ENCODE measurements at regions not wholly inside any gene's neighbourhood (a gene's known extent, or its start where the extent isn't known, plus 50 kb on each side); places are given as distances from the start of the nearest gene placed in this dataset.

DNA sequence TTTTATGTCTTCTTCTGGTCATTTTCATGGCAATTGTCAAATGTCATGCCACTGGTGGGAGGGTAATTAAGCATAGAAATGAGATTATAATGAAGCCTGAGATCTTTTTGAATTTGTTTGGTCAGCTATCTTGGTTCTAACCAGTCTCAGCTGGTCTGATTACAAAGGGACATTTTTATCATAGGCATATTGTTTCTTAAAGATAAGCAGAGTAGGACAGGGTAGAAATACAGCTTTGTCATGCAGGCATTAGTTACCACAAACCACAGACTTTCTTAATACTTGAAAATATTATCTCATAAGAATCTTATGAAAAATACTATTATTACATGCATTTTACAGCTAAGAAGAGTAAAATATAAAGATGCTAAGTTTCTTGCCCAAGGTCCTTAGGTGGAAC is 1761.5 kb downstream of the PCDH9 start:
- no peak overlapping the region for H3K27ac ChIP-seq (ENCODE audit: low read length)
- H3K36me3 ChIP-seq (ENCODE audit: control insufficient read depth, insufficient read depth, low read length) = no peaks in the 10 kb centered on the region
- H3K4me1 ChIP-seq (ENCODE audit: control insufficient read depth, insufficient read depth, low read length) = no peaks in the 10 kb centered on the region
- H3K4me3 ChIP-seq (ENCODE audit: low read length) = no peak overlapping the region
- H3K9me3 ChIP-seq (ENCODE audit: control insufficient read depth, low read depth, low read length) = no peaks in the 10 kb centered on the region
- H3K27me3 ChIP-seq (ENCODE audit: control insufficient read depth, insufficient read depth, low read length) = no peaks in the 10 kb centered on the region
- no peak for DNase-seq

GRCh38 chr13:65461590-65461989 is 1768.5 kb downstream of the PCDH9 start:
- WGBS (ENCODE audit: insufficient coverage, low lambda C conversion rate) = 100% methylated on average over 1 of the region's 6 CpGs
- no peak for DNase-seq
- no peak overlapping the region for H3K27ac ChIP-seq (ENCODE audit: low read length)
- no peaks in the 10 kb centered on the region for H3K4me1 ChIP-seq (ENCODE audit: control insufficient read depth, insufficient read depth, low read length)
- no peaks in the 10 kb centered on the region for H3K36me3 ChIP-seq (ENCODE audit: control insufficient read depth, insufficient read depth, low read length)
- H3K4me3 ChIP-seq (ENCODE audit: low read length) = no peak overlapping the region
- H3K9me3 ChIP-seq (ENCODE audit: control insufficient read depth, low read depth, low read length) = no peaks in the 10 kb centered on the region
- no peaks in the 10 kb centered on the region for H3K27me3 ChIP-seq (ENCODE audit: control insufficient read depth, insufficient read depth, low read length)

- Histone ChIP-seq H3K4me3 (ENCODE audit: low read length) (no peak overlapping the region), H3K9me3 (ENCODE audit: control insufficient read depth, low read depth, low read length) (no peaks in the 10 kb centered on the region), H3K36me3 (ENCODE audit: control insufficient read depth, insufficient read depth, low read length) (no peaks in the 10 kb centered on the region), H3K27me3 (ENCODE audit: control insufficient read depth, insufficient read depth, low read length) (no peaks in the 10 kb centered on the region), H3K27ac (ENCODE audit: low read length) (no peak overlapping the region), H3K4me1 (ENCODE audit: control insufficient read depth, insufficient read depth, low read length) (no peaks in the 10 kb centered on the region)
- WGBS (ENCODE audit: insufficient coverage, low lambda C conversion rate) = 100% methylated on average over 1 of the region's 1 CpG
- no peak for DNase-seq
These were observed 1770.0 kb downstream of the PCDH9 start for GRCh38 chr13:65460136-65460535.

DNA sequence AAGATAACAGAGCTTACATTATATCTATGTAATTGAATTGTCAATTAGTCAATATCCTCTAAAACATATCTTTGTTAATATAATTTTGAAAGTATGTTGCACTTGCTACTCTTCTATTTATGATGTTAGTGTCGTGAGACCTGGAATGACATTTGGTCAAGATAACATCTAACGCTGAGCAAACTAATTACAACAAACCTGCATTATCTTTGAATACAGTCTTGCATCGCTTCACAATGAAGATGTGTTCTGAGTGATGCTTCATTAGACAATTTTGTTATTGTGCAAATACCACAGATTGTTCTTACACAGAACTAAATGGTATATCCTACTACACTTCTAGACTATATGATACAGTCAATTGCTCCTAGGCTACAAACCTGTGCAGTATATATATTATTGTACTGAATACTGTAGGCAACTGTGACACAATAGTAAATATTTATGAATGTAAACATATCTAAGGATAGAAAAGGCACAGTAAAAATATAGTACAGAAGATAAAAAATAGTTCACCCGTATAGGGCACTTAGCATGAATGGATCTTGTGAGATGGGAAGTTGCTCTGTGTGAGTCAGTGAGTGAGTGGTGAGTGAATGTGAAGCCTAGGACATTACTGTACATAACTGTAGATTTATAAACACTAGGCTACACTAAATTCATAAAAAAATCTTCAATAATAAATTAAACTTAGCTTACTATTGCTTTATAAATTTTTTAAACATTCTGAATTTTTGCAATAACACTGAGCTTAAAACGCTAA is 1773.8 kb downstream of the PCDH9 start:
- Histone ChIP-seq H3K27ac (ENCODE audit: low read length) (no peak overlapping the region), H3K4me3 (ENCODE audit: low read length) (no peak overlapping the region), H3K9me3 (ENCODE audit: control insufficient read depth, low read depth, low read length) (no peaks in the 10 kb centered on the region), H3K4me1 (ENCODE audit: control insufficient read depth, insufficient read depth, low read length) (no peaks in the 10 kb centered on the region), H3K36me3 (ENCODE audit: control insufficient read depth, insufficient read depth, low read length) (no peaks in the 10 kb centered on the region), H3K27me3 (ENCODE audit: control insufficient read depth, insufficient read depth, low read length) (no peaks in the 10 kb centered on the region)
- 89% methylated on average over 2 of the region's 5 CpGs for WGBS (ENCODE audit: insufficient coverage, low lambda C conversion rate)
- no peak for DNase-seq

- H3K4me3 ChIP-seq (ENCODE audit: low read length) = no peak overlapping the region
- DNase-seq = no peak
- H3K4me1 ChIP-seq (ENCODE audit: control insufficient read depth, insufficient read depth, low read length) = no peaks in the 10 kb centered on the region
- no peak overlapping the region for H3K27ac ChIP-seq (ENCODE audit: low read length)
- H3K36me3 ChIP-seq (ENCODE audit: control insufficient read depth, insufficient read depth, low read length) = no peaks in the 10 kb centered on the region
- H3K27me3 ChIP-seq (ENCODE audit: control insufficient read depth, insufficient read depth, low read length) = no peaks in the 10 kb centered on the region
- 100% methylated on average over 4 of the region's 4 CpGs for WGBS (ENCODE audit: insufficient coverage, low lambda C conversion rate)
- H3K9me3 ChIP-seq (ENCODE audit: control insufficient read depth, low read depth, low read length) = no peaks in the 10 kb centered on the region
These were observed 1775.7 kb downstream of the PCDH9 start for GRCh38 chr13:65454403-65454802.

GRCh38 chr13:65453982-65454381 is 1776.2 kb downstream of the PCDH9 start:
- WGBS (ENCODE audit: insufficient coverage, low lambda C conversion rate) = 20% methylated on average over 1 of the region's 2 CpGs
- Histone ChIP-seq H3K4me1 (ENCODE audit: control insufficient read depth, insufficient read depth, low read length) (no peaks in the 10 kb centered on the region), H3K27ac (ENCODE audit: low read length) (no peak overlapping the region), H3K27me3 (ENCODE audit: control insufficient read depth, insufficient read depth, low read length) (no peaks in the 10 kb centered on the region), H3K4me3 (ENCODE audit: low read length) (no peak overlapping the region), H3K9me3 (ENCODE audit: control insufficient read depth, low read depth, low read length) (no peaks in the 10 kb centered on the region), H3K36me3 (ENCODE audit: control insufficient read depth, insufficient read depth, low read length) (no peaks in the 10 kb centered on the region)
- no peak for DNase-seq

- no peaks in the 10 kb centered on the region for H3K4me1 ChIP-seq (ENCODE audit: control insufficient read depth, insufficient read depth, low read length)
- H3K9me3 ChIP-seq (ENCODE audit: control insufficient read depth, low read depth, low read length) = peaks cover 4% of the 10 kb centered on the region
- DNase-seq = no peak
- no peak overlapping the region for H3K27ac ChIP-seq (ENCODE audit: low read length)
- H3K36me3 ChIP-seq (ENCODE audit: control insufficient read depth, insufficient read depth, low read length) = no peaks in the 10 kb centered on the region
- no peaks in the 10 kb centered on the region for H3K27me3 ChIP-seq (ENCODE audit: control insufficient read depth, insufficient read depth, low read length)
- H3K4me3 ChIP-seq (ENCODE audit: low read length) = no peak overlapping the region
These were observed 1784.8 kb downstream of the PCDH9 start for GRCh38 chr13:65445340-65445739.

DNA sequence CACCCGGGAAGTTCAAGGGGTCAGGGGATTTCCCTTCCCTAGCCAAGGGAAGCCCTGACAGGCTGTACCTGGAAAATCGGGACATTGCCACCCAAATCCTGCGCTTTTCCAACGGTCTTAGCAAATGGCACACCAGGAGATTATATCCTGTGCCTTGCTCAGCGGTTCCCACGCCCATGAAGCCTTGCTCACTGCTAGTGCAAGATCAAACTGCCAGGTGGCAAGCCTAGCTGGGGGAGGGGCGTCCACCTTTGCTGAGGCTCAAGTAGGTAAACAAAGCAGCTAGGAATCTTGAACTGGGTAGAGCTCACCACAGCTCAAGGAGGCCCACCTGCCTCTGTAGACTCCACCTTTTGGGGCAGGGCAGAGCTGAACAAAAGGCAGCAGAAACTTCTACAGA is 1794.5 kb downstream of the PCDH9 start:
- Histone ChIP-seq H3K4me3 (ENCODE audit: low read length) (no peak overlapping the region), H3K27me3 (ENCODE audit: control insufficient read depth, insufficient read depth, low read length) (no peaks in the 10 kb centered on the region), H3K4me1 (ENCODE audit: control insufficient read depth, insufficient read depth, low read length) (no peaks in the 10 kb centered on the region), H3K36me3 (ENCODE audit: control insufficient read depth, insufficient read depth, low read length) (no peaks in the 10 kb centered on the region), H3K27ac (ENCODE audit: low read length) (no peak overlapping the region), H3K9me3 (ENCODE audit: control insufficient read depth, low read depth, low read length) (peaks cover 2% of the 10 kb centered on the region)
- DNase-seq = no peak
- no CpG with 5 or more reads among the region's 7 CpGs for WGBS (ENCODE audit: insufficient coverage, low lambda C conversion rate)

DNA sequence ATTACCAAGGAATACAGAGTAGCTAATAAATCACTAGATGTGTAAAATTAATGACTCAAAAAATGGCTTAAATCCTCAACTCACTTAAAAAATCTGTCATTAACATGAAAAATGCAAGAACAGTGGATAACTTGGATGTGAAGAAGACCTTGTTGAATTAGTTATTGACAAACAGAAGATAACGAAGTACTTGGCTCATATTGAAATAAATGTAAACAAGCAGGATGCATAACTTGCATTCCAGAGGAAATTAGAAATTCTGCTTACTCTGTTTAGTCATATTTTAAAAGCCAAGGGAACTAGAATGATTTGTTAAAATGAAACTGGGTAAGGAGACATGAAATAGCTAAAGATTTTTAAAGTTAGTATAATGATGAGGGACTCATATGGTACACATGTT is 1812.2 kb downstream of the PCDH9 start:
- no peak overlapping the region for H3K4me3 ChIP-seq (ENCODE audit: low read length)
- H3K4me1 ChIP-seq (ENCODE audit: control insufficient read depth, insufficient read depth, low read length) = no peaks in the 10 kb centered on the region
- DNase-seq = no peak
- no peaks in the 10 kb centered on the region for H3K27me3 ChIP-seq (ENCODE audit: control insufficient read depth, insufficient read depth, low read length)
- no peaks in the 10 kb centered on the region for H3K36me3 ChIP-seq (ENCODE audit: control insufficient read depth, insufficient read depth, low read length)
- no peak overlapping the region for H3K27ac ChIP-seq (ENCODE audit: low read length)
- WGBS (ENCODE audit: insufficient coverage, low lambda C conversion rate) = 55% methylated on average over 1 of the region's 1 CpG
- H3K9me3 ChIP-seq (ENCODE audit: control insufficient read depth, low read depth, low read length) = no peaks in the 10 kb centered on the region

DNA sequence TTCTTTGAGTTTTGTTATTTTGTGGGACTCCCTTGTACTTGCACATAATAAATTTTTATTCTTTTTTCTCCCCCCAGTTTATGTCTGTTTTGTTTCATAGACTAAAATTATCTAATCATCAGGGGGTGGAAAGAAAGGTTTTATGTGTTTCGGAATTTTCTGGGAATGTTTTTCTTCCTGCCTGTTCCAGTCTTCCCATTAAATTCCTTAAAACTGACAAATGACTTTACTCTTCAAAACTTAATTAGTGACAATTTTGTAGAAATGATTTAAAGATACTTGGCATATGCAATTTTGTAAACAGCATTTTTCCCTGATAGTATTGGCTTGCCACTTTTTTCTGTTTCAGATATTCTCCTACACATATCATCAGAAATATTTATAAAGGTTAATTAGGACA is 1813.4 kb downstream of the PCDH9 start:
- 80% methylated on average over 1 of the region's 1 CpG for WGBS (ENCODE audit: insufficient coverage, low lambda C conversion rate)
- no peaks in the 10 kb centered on the region for H3K4me1 ChIP-seq (ENCODE audit: control insufficient read depth, insufficient read depth, low read length)
- no peak overlapping the region for H3K4me3 ChIP-seq (ENCODE audit: low read length)
- H3K36me3 ChIP-seq (ENCODE audit: control insufficient read depth, insufficient read depth, low read length) = no peaks in the 10 kb centered on the region
- no peaks in the 10 kb centered on the region for H3K27me3 ChIP-seq (ENCODE audit: control insufficient read depth, insufficient read depth, low read length)
- H3K27ac ChIP-seq (ENCODE audit: low read length) = no peak overlapping the region
- no peaks in the 10 kb centered on the region for H3K9me3 ChIP-seq (ENCODE audit: control insufficient read depth, low read depth, low read length)
- no peak for DNase-seq

DNA sequence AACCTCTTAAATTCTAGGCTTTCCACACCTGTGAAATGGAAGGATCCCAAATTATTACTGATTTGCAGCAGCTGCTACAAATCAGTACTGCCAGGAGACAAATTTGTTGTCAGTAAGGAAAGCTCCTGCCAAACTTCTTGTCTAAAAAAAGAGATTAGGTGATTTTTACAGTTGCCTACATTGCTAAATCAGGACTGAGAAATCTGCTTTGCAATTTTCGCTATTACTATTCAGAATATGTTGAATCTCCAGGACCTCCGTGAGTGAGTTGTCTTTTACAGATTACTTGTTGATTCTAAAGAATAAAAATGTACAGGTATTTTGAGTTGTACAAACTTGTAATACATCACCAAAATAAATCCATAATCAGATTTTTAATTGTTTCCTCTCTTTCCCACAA is 1815.9 kb downstream of the PCDH9 start:
- H3K4me3 ChIP-seq (ENCODE audit: low read length) = no peak overlapping the region
- no peak for DNase-seq
- H3K4me1 ChIP-seq (ENCODE audit: control insufficient read depth, insufficient read depth, low read length) = no peaks in the 10 kb centered on the region
- no peaks in the 10 kb centered on the region for H3K27me3 ChIP-seq (ENCODE audit: control insufficient read depth, insufficient read depth, low read length)
- 94% methylated on average over 2 of the region's 2 CpGs for WGBS (ENCODE audit: insufficient coverage, low lambda C conversion rate)
- H3K36me3 ChIP-seq (ENCODE audit: control insufficient read depth, insufficient read depth, low read length) = no peaks in the 10 kb centered on the region
- no peak overlapping the region for H3K27ac ChIP-seq (ENCODE audit: low read length)
- no peaks in the 10 kb centered on the region for H3K9me3 ChIP-seq (ENCODE audit: control insufficient read depth, low read depth, low read length)
